HG03571 (cell line): ENCODE measurements at regions not wholly inside any gene's neighbourhood (a gene's known extent, or its start where the extent isn't known, plus 50 kb on each side); places are given as distances from the start of the nearest gene placed in this dataset.
A peak's percentile ranks its signal among the peaks of the same experiment; 100 is the strongest.

ENCODE experiments used
- ATAC-seq: cut with Tn5 transposase; IDR thresholded peaks from one replicate; pipeline ENCODE4 v1.9.1; 2021; ENCODE audit not compliant: unreplicated experiment

- no peak for ATAC-seq
Measured at GRCh38 chr12:103178366-103179080, 221.0 kb downstream of the ASCL1 start.

- ATAC-seq = peak; percentile 91
Measured at GRCh38 chr12:103181366-103182152, 224.1 kb downstream of the ASCL1 start.

- ATAC-seq = no peak
Measured at GRCh38 chr12:103182299-103182698, 224.8 kb downstream of the ASCL1 start.

DNA sequence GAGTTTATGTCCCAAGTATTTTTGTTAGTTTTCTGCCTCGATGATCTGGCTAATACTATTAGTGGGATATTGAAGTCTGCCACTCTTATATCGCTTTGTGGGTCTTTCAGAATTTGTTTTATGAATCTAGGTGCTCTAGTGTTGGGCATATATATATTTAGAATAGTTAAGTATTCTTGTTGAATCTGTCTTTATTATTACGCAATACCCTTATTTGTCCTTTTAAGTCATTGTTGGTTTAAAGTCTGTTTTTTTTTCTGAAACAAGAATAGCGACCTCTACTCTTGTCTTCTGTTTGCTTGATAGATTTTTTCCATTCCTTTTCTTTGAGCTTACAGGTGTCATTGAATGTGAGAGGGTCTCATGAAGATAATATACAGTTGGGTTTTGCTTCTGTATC lies 239.0 kb downstream of the ASCL1 start:
- ATAC-seq = no peak

GRCh38 chr12:103197725-103198388 lies 240.4 kb downstream of the ASCL1 start:
- ATAC-seq = no peak

DNA sequence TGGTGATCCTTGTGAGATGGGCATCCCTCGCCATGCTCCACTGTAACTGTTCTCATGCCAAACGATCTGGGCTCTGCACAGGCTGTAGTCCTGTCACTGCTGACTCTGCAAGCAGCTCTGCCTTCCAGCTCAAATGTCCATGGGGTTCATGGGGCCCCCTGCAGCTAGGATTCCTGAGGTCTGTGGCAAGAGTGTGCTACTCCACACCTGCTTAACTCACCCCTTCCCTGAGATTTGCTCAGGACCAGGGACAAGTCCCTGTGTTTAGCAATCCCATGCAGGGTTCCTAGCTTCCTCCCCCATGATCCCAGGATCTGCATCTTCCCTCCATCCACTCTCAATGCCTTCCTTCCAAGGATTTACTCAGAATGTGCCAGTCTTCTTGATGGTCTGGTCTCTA lies 241.0 kb downstream of the ASCL1 start:
- no peak for ATAC-seq

GRCh38 chr12:103205906-103206305 lies 248.4 kb downstream of the ASCL1 start:
- no peak for ATAC-seq

GRCh38 chr12:103207936-103208335 lies 250.5 kb downstream of the ASCL1 start:
- no peak for ATAC-seq

DNA sequence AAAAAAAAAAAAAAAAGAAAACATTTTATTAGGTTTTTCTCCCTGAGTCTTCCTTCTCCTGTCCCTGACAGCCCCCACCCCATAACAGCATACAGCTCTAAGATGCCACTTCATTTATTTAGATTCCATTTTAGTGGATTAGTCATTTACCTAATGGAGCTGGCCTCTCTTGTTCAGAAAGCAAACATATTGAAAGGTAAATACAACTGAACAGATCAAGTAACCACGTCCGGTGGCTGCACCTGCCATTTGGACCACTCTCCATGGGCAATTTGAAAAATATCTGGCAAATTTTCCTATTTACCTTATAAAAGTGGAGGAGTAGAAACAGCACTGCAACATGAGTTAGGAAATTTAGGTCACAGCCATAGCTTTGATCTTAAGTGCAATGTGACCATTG lies 254.6 kb downstream of the C12orf42 start:
- ATAC-seq = no peak

DNA sequence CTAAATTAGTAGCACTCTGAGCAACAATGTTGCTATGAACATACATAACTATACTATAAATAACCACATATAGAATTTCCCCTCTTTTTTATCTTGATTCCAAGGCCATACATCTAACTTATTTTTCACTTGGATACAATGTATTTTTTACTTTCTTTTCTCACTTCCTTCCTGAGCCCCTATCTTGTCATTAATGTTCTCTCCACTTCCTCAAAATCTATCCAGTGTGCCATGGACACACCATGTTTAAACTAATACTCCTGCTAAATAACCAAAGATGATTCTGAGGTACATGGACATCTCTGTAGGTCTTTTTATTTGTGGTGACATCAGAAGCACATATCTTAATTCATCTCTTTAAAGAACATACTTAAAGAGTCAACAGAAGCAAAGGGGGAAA lies 251.2 kb downstream of the C12orf42 start:
- ATAC-seq = no peak

DNA sequence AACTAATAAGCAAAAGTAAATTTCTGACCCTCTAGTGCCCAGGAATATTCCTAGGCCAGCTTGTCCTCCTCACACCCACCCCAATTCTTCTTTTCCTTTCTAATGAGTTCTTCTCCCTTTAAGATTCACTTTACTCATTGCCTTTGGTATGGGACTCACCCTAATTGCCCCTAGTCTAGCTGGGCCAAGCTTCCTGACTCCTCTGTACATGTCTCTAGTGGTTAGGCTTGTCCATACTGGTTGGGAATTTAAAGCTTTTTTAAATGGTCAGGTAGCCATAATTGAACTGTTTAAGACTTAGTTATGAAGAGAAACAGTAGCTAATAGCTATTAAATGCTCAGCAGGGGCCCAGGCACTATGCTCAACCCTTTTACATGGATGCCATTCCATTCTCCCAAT lies 248.2 kb downstream of the C12orf42 start:
- no peak for ATAC-seq

DNA sequence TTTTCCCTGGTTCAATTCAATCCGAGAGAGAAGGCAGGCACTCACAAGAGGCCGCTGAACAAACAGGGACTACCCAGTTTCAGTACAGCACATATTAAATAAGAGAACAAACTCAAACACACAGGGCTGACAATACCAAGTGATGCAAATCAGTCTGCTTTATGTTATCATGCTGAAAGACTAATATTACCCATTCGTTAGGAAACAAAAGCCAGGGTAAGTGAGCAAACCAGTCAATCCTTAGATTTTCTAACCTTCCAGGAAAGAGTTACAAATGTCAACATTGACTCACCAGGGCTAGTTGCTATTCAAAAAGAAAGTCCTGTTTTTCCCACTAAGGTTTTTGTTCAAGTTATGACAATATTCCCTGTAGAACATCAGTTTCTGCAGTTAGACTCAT lies 246.2 kb downstream of the C12orf42 start:
- no peak for ATAC-seq

- ATAC-seq = no peak
Measured at GRCh38 chr12:103250487-103250886, 245.3 kb downstream of the C12orf42 start.
